K562 (cell line): ENCODE measurements at regions not wholly inside any gene's neighbourhood (a gene's known extent, or its start where the extent isn't known, plus 50 kb on each side); places are given as distances from the start of the nearest gene placed in this dataset.

Experiments
- ATAC-seq: fragments of 200-7000 bp; cut with Tn5 transposase; 3 replicates; pipeline ENCODE4 v1.9.1; 2020; ENCODE audit warnings: moderate library complexity
- BruUV-seq: library from RNA; stranded (reverse); fragments of 400-500 nt; replicated peaks from 2 replicates; lab custom pipeline; 2021; lab: Mats Ljungman, UMichigan
- CTCF ChIA-PET: fragments of 300-600 bp; formaldehyde crosslinking; extraction: SDS; loops from one replicate; lab custom pipeline; 2021; ENCODE audit warnings: low intra/inter-chr PET ratio; lab: Yijun Ruan, JAX
- POLR2A ChIA-PET: fragments of 300-600, 350-650 bp; sonication (Branson Sonifier 250); formaldehyde crosslinking; extraction: SDS; loops from one replicate; lab custom pipeline; 2021; ENCODE audit warnings: antibody characterized with exemption, inconsistent platforms; lab: Yijun Ruan, JAX
- DNase-seq, 4 experiments: peaks; one replicate each; pipeline versions ENCODE4 v3.0.0 to v3.0.0-alpha.2; 2011 to 2018; ENCODE audit warnings: low spot score in 3 of 4, mixed read lengths in 3 of 4; ENCODE audit errors: extremely low read depth in 1 of 4
- FAIRE-seq: peaks from 2 replicates; lab custom pipeline; 2011; peaks lifted over from hg19 to GRCh38; lab: Jason Lieb, UNC
- H2AFZ ChIP-seq: 2 replicates; pipeline ENCODE4 v1.6.0; 2011; ENCODE audit warnings: low read depth, low read length, control low read depth, inconsistent platforms
- H3K27ac ChIP-seq: fragments of 200-600 bp; 3 replicates; pipeline ENCODE4 v1.8.0; 2011; ENCODE audit warnings: low read depth, mild to moderate bottlenecking, control low read depth, inconsistent platforms, low read length, moderate library complexity, mixed read lengths; ENCODE audit errors: extremely low read depth
- H3K27me3 ChIP-seq, 2 experiments: fragments of 300-600 bp in 1 of 2; 2 replicates in 1 of 2; 3 replicates in 1 of 2; pipeline versions ENCODE4 v1.6.0 to v1.8.0; 2011; ENCODE audit warnings: inconsistent platforms in 2 of 2, low read length in 2 of 2, mild to moderate bottlenecking in 1 of 2, mixed read lengths in 1 of 2, moderate library complexity in 1 of 2; ENCODE audit not compliant: control insufficient read depth in 2 of 2, insufficient read depth in 2 of 2
- H3K36me3 ChIP-seq: fragments of 300-600 bp; 3 replicates; pipeline ENCODE4 v1.8.0; 2011; ENCODE audit warnings: mild to moderate bottlenecking, low read length, inconsistent platforms; ENCODE audit not compliant: control insufficient read depth, insufficient read depth
- H3K4me1 ChIP-seq, 2 experiments: fragments of 200-600 bp in 1 of 2; replicated peaks in 1 of 2; 2 replicates in 1 of 2; 3 replicates in 1 of 2; pipeline versions ENCODE4 v1.5.1 to v1.8.0; 2011; ENCODE audit warnings: inconsistent platforms in 2 of 2, low read length in 2 of 2, mild to moderate bottlenecking in 1 of 2, mixed read lengths in 1 of 2, moderate library complexity in 1 of 2; ENCODE audit not compliant: control insufficient read depth in 2 of 2, insufficient read depth in 2 of 2
- H3K4me2 ChIP-seq: 2 replicates; pipeline ENCODE4 v1.6.1; 2011; ENCODE audit warnings: low read length, control low read depth, inconsistent platforms, mixed read lengths; ENCODE audit not compliant: insufficient read depth
- H3K4me3 ChIP-seq: fragments of 200-600 bp; sonication (generic), shearing (Covaris generic); 2 replicates; pipeline ENCODE4 v1.5.1; 2016; ENCODE audit warnings: control low read depth, inconsistent platforms
- H3K79me2 ChIP-seq: fragments of 200-600 bp; 3 replicates; pipeline ENCODE4 v1.8.0; 2011; ENCODE audit warnings: low read length, inconsistent platforms; ENCODE audit not compliant: control insufficient read depth, insufficient read depth
- H3K9ac ChIP-seq, 2 experiments: 2 replicates each; pipeline versions ENCODE4 v1.6.0 to v1.6.1; 2011; ENCODE audit warnings: low read depth in 2 of 2, low read length in 2 of 2, control low read depth in 1 of 2, inconsistent platforms in 1 of 2, mild to moderate bottlenecking in 1 of 2, mixed read lengths in 1 of 2; ENCODE audit not compliant: insufficient read depth in 1 of 2
- H3K9me1 ChIP-seq: one replicate; pipeline ENCODE4 v1.6.0; 2011; ENCODE audit warnings: inconsistent platforms, mild to moderate bottlenecking, low read length, moderate library complexity; ENCODE audit not compliant: control insufficient read depth, insufficient read depth
- H3K9me3 ChIP-seq: replicated peaks from 2 replicates; pipeline ENCODE4 v1.5.1; 2011; ENCODE audit warnings: low read depth, low read length, inconsistent platforms; ENCODE audit not compliant: control insufficient read depth, insufficient read depth
- H4K20me1 ChIP-seq: replicated peaks from 2 replicates; pipeline ENCODE4 v1.6.1; 2011; ENCODE audit warnings: low read length, inconsistent platforms, mixed read lengths; ENCODE audit not compliant: control insufficient read depth, insufficient read depth
- BRF2 ChIP-seq: IDR thresholded peaks from 3 replicates; pipeline ENCODE4 v1.6.1; 2011; ENCODE audit warnings: borderline replicate concordance, mild to moderate bottlenecking; ENCODE audit not compliant: insufficient read length, insufficient read depth
- EZH2 ChIP-seq: IDR thresholded peaks from 2 replicates; pipeline ENCODE4 v1.6.1; 2012; ENCODE audit warnings: low read depth, mild to moderate bottlenecking, inconsistent platforms, low read length, borderline replicate concordance
- KDM5B ChIP-seq: fragments of 200-600 bp; sonication (generic); IDR thresholded peaks from 2 replicates; pipeline ENCODE4 v1.6.1; 2012; ENCODE audit warnings: low read depth, mild to moderate bottlenecking, moderate library complexity, low read length, control low read depth, inconsistent platforms; ENCODE audit not compliant: insufficient replicate concordance
- MAX ChIP-seq: sonication (generic); formaldehyde crosslinking; IDR thresholded peaks from 2 replicates; pipeline ENCODE4 v1.9.0; 2022; ENCODE audit warnings: mild to moderate bottlenecking, missing genetic modification reagents
- MCM5 ChIP-seq: fragments of 450-650 bp; IDR thresholded peaks from 2 replicates; pipeline ENCODE4 v1.6.1; 2016; ENCODE audit warnings: low read depth
- PRDM10 ChIP-seq: fragments of 450-650 bp; IDR thresholded peaks from 2 replicates; pipeline ENCODE4 v1.6.1; 2018; ENCODE audit not compliant: partially characterized antibody
- PURB ChIP-seq: sonication (generic); formaldehyde crosslinking; IDR thresholded peaks from 2 replicates; pipeline ENCODE4 v1.9.0; 2021; ENCODE audit warnings: low read depth, mild to moderate bottlenecking, missing genetic modification reagents
- RBM17 ChIP-seq: fragments of 200-400 bp; formaldehyde crosslinking; IDR thresholded peaks from 2 replicates; pipeline ENCODE4 v1.6.1; 2017; ENCODE audit warnings: low read depth, mild to moderate bottlenecking, low read length, borderline replicate concordance
- ZNF197 ChIP-seq: fragments of 200-800 bp; sonication (Bioruptor generic); IDR thresholded peaks from 2 replicates; pipeline ENCODE4 v1.6.1; 2016; ENCODE audit warnings: low read depth, missing genetic modification characterization, missing compliant biosample characterization
- ZNF41 ChIP-seq: fragments of 250-450 bp; sonication (Bioruptor Pico); conservative IDR thresholded peaks from 2 replicates; pipeline ENCODE4 v1.4.0; 2020; ENCODE audit warnings: mild to moderate bottlenecking
- ZNF830 ChIP-seq: fragments of 250-450 bp; sonication (Bioruptor Pico); IDR thresholded peaks from 2 replicates; pipeline ENCODE4 v1.5.0; 2021; ENCODE audit warnings: mild to moderate bottlenecking
- WGBS: fragments of 100-300 bp; shearing (Covaris generic); methylation state at CpG from one replicate; pipeline ENCODE4 v1.1.6; 2016; ENCODE audit warnings: low coverage, mixed read lengths; ENCODE audit not compliant: insufficient coverage; ENCODE audit errors: missing lambda C conversion rate; 5-methylcytosine and 5-hydroxymethylcytosine counted together
- in situ Hi-C: fragments of 300-500 bp; cut with MboI; formaldehyde crosslinking; loops from 4 replicates; pipeline ENCODE4 v1.15.0; 2018; ENCODE audit warnings: inconsistent platforms, mixed read lengths
- intact Hi-C: fragments of 100-400 bp; cut with micrococcal nuclease; formaldehyde crosslinking; loops from 2 replicates; pipeline ENCODE4 v1.14.2; 2022

- Histone ChIP-seq H3K9ac (no peak overlapping the region), H3K4me1 (no peaks in the 10 kb centered on the region), H3K27me3 (no peaks in the 10 kb centered on the region), H2AFZ (no peak overlapping the region), H3K4me2 (no peak overlapping the region), H4K20me1 (no peaks in the 10 kb centered on the region), H3K4me3 (no peak overlapping the region), H3K79me2 (no peaks in the 10 kb centered on the region), H3K36me3 (no peaks in the 10 kb centered on the region), H3K9me3 (no peaks in the 10 kb centered on the region), H3K27ac (no peak overlapping the region), H3K9me1 (no peaks in the 10 kb centered on the region)
- FAIRE-seq (no peak), ATAC-seq (no peak), DNase-seq (no peak)
- WGBS = 0% methylated on average over 1 of the region's 1 CpG
- in situ Hi-C loops (no loop called here), intact Hi-C loops (no loop called here)
- BruUV-seq = no TSS peak
- TF ChIP-seq KDM5B = no peak
- POLR2A ChIA-PET = no interaction called here
- CTCF ChIA-PET = no interaction called here
Measured at GRCh38 chr14:85958069-85958468, 428.1 kb downstream of the FLRT2 start.

- Histone ChIP-seq H3K9ac (no peak overlapping the region), H3K9me3 (no peaks in the 10 kb centered on the region)
- no peak for FAIRE-seq
- no peak for TF ChIP-seq PRDM10
- no peak for TF ChIP-seq BRF2
- no peak for TF ChIP-seq ZNF197 (CRISPR knock-in tag)
- no peak for TF ChIP-seq PURB (CRISPR knock-in tag)
- no peak for TF ChIP-seq MCM5
- TF ChIP-seq EZH2 = no peak
- no peak for TF ChIP-seq MAX (CRISPR knock-in tag)
- no peak for TF ChIP-seq RBM17
- no peak for TF ChIP-seq ZNF41 (CRISPR knock-in tag)
- no peak for TF ChIP-seq ZNF830 (CRISPR knock-in tag)
Measured at GRCh38 chr14:85953265-85953664, 423.3 kb downstream of the FLRT2 start.

More at GRCh38 chr14:85953265-85953664, 423.3 kb downstream of the FLRT2 start:
- H3K27ac ChIP-seq = no peak overlapping the region
- 3% methylated on average over 3 of the region's 3 CpGs for WGBS
- H3K4me3 ChIP-seq = no peak overlapping the region
- no peaks in the 10 kb centered on the region for H3K4me1 ChIP-seq
- BruUV-seq = no TSS peak
- ChIA-PET CTCF (no interaction called here), POLR2A (no interaction called here)
- no peaks in the 10 kb centered on the region for H3K79me2 ChIP-seq
- H3K36me3 ChIP-seq = no peaks in the 10 kb centered on the region
- ATAC-seq (no peak), DNase-seq (no peak)
- H3K9me1 ChIP-seq = no peaks in the 10 kb centered on the region
- no peak overlapping the region for H2AFZ ChIP-seq
- in situ Hi-C loops (no loop called here), intact Hi-C loops (no loop called here)
- H4K20me1 ChIP-seq = no peaks in the 10 kb centered on the region
- no peak overlapping the region for H3K4me2 ChIP-seq
- no peaks in the 10 kb centered on the region for H3K27me3 ChIP-seq
